ENCODE measurements at regions not wholly inside any gene's neighbourhood (a gene's known extent, or its start where the extent isn't known, plus 50 kb on each side); places are given as distances from the start of the nearest gene placed in this dataset.

- Histone ChIP-seq H2AFZ (replicated peaks) (no peak overlapping the region), H3K27me3 (no peaks in the 10 kb centered on the region), H3F3A (ENCODE audit: low read depth) (no peaks in the 10 kb centered on the region), H3K9ac (no peak overlapping the region), H3K27ac (no peak overlapping the region), H3K79me2 (ENCODE audit: low read depth) (no peaks in the 10 kb centered on the region), H4K20me1 (ENCODE audit: low read depth) (no peaks in the 10 kb centered on the region), H3K4me2 (no peak overlapping the region), H3K4me3 (no peak overlapping the region), H3K9me3 (ENCODE audit: low read depth) (no peaks in the 10 kb centered on the region), H3K36me3 (no peaks in the 10 kb centered on the region), H3K4me1 (no peaks in the 10 kb centered on the region)
- Mint-ChIP-seq H3K27me3 (ENCODE audit: insufficient read depth, low read depth) (no peaks in the 10 kb centered on the region), H3K4me1 (no peaks in the 10 kb centered on the region), H3K27ac (no peak overlapping the region), H3K36me3 (peaks cover 3% of the 10 kb centered on the region), H3K4me3 (no peak overlapping the region), H3K9me3 (peaks cover 9% of the 10 kb centered on the region)
- no peak for TF ChIP-seq EZH2phosphoT487 (IDR thresholded peaks at IDR 0.05)
- TF ChIP-seq, protein P1, sequence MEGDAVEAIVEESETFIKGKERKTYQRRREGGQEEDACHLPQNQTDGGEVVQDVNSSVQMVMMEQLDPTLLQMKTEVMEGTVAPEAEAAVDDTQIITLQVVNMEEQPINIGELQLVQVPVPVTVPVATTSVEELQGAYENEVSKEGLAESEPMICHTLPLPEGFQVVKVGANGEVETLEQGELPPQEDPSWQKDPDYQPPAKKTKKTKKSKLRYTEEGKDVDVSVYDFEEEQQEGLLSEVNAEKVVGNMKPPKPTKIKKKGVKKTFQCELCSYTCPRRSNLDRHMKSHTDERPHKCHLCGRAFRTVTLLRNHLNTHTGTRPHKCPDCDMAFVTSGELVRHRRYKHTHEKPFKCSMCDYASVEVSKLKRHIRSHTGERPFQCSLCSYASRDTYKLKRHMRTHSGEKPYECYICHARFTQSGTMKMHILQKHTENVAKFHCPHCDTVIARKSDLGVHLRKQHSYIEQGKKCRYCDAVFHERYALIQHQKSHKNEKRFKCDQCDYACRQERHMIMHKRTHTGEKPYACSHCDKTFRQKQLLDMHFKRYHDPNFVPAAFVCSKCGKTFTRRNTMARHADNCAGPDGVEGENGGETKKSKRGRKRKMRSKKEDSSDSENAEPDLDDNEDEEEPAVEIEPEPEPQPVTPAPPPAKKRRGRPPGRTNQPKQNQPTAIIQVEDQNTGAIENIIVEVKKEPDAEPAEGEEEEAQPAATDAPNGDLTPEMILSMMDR (IDR thresholded peaks at IDR 0.05), result no peak
- TF ChIP-seq EZH2 (IDR thresholded peaks at IDR 0.05), result no peak
- no peak for DNase-seq (ENCODE audit: low spot score)
Measured at GRCh38 chr10:64219271-64220025, 698.2 kb downstream of the REEP3 start.

DNA sequence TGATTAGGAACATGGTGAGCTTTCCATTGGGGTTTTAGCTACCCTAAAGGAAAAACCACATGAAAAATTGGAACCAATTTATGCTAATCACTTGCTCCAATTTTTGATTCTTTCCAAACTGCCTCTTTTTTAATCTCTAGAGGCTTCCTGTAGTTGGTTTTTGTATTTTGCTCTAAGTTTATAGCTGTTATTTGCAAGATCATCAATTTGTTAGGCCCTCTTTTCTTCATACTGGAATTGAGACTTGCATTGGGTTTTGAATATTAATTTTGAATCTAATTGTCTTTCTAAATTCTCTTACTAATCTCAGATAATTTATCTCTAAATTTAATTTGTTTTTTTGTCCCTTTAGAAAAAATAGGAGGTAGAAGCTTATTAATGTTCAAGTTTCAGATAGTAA lies 713.3 kb downstream of the REEP3 start:
- H3K27ac Mint-ChIP-seq, result no peak overlapping the region
- Histone ChIP-seq H4K20me1 (ENCODE audit: low read depth) (no peaks in the 10 kb centered on the region), H3K9ac (no peak overlapping the region), H3K79me2 (ENCODE audit: low read depth) (no peaks in the 10 kb centered on the region), H3K9me3 (ENCODE audit: low read depth) (no peaks in the 10 kb centered on the region), H3K4me1 (no peaks in the 10 kb centered on the region), H3K4me3 (no peak overlapping the region), H3K27ac (no peak overlapping the region), H3F3A (ENCODE audit: low read depth) (no peaks in the 10 kb centered on the region), H2AFZ (replicated peaks) (no peak overlapping the region), H3K36me3 (no peaks in the 10 kb centered on the region), H3K4me2 (no peak overlapping the region), H3K27me3 (no peaks in the 10 kb centered on the region)
- H3K4me3 Mint-ChIP-seq, result no peak overlapping the region
- H3K4me1 Mint-ChIP-seq, result no peaks in the 10 kb centered on the region
- peaks cover 3% of the 10 kb centered on the region for H3K9me3 Mint-ChIP-seq
- TF ChIP-seq EZH2 (IDR thresholded peaks at IDR 0.05) (no peak), EZH2phosphoT487 (IDR thresholded peaks at IDR 0.05) (no peak)
- no peaks in the 10 kb centered on the region for H3K27me3 Mint-ChIP-seq (ENCODE audit: insufficient read depth, low read depth)
- H3K36me3 Mint-ChIP-seq, result no peaks in the 10 kb centered on the region
- DNase-seq (ENCODE audit: low spot score), result no peak

- no peak for DNase-seq (ENCODE audit: low spot score)
- Mint-ChIP-seq H3K27me3 (ENCODE audit: insufficient read depth, low read depth) (no peaks in the 10 kb centered on the region), H3K27ac (no peak overlapping the region), H3K4me1 (no peaks in the 10 kb centered on the region), H3K36me3 (no peaks in the 10 kb centered on the region), H3K9me3 (no peaks in the 10 kb centered on the region), H3K4me3 (no peak overlapping the region)
- no peaks in the 10 kb centered on the region for H3K79me2 ChIP-seq (ENCODE audit: low read depth)
- H3K4me2 ChIP-seq, result no peak overlapping the region
- no peak overlapping the region for H3K4me3 ChIP-seq
- no peak overlapping the region for H3K9ac ChIP-seq
- H2AFZ ChIP-seq (replicated peaks), result no peak overlapping the region
- H3F3A ChIP-seq (ENCODE audit: low read depth), result no peaks in the 10 kb centered on the region
- H3K9me3 ChIP-seq (ENCODE audit: low read depth), result no peaks in the 10 kb centered on the region
- no peak overlapping the region for H3K27ac ChIP-seq
- no peaks in the 10 kb centered on the region for H3K36me3 ChIP-seq
- H3K4me1 ChIP-seq, result no peaks in the 10 kb centered on the region
- no peaks in the 10 kb centered on the region for H4K20me1 ChIP-seq (ENCODE audit: low read depth)
- no peak for TF ChIP-seq EZH2 (IDR thresholded peaks at IDR 0.05)
- TF ChIP-seq, protein P1 (IDR thresholded peaks at IDR 0.05), result no peak
- TF ChIP-seq EZH2phosphoT487 (IDR thresholded peaks at IDR 0.05), result no peak
- no peaks in the 10 kb centered on the region for H3K27me3 ChIP-seq
Measured at GRCh38 chr10:64257704-64258103, 736.5 kb downstream of the REEP3 start.

DNA sequence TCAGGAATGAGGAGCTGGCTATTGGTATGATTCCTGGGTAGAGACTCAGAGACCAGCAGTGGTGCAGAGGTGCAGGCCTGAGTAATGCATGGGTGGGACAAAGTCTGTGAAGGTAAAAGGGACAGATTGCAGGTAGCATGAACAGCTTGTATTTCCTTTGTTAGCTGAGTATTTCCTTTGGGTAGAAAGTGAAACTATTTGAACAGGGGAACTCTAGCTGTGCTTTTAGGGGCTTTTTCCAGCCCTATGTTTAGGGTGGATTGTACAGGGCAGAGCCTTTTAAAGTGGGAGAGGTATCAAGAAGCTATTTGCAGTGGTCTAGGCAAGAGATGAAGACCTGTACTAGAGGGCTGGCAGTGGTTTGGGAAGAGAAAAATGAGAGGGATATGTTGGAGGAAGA lies 739.9 kb downstream of the REEP3 start:
- no peak for TF ChIP-seq EZH2phosphoT487 (IDR thresholded peaks at IDR 0.05)
- TF ChIP-seq, protein P1 (IDR thresholded peaks at IDR 0.05), result no peak
- no peak for TF ChIP-seq EZH2 (IDR thresholded peaks at IDR 0.05)
- H3F3A ChIP-seq (ENCODE audit: low read depth), result no peaks in the 10 kb centered on the region
- peak overlapping the region; percentile 4 for H3K4me3 Mint-ChIP-seq
- H3K27ac Mint-ChIP-seq, result no peak overlapping the region
- no peaks in the 10 kb centered on the region for H3K9me3 ChIP-seq (ENCODE audit: low read depth)
- H3K36me3 ChIP-seq, result no peaks in the 10 kb centered on the region
- H3K36me3 Mint-ChIP-seq, result no peaks in the 10 kb centered on the region
- no peak overlapping the region for H3K9ac ChIP-seq
- H3K79me2 ChIP-seq (ENCODE audit: low read depth), result no peaks in the 10 kb centered on the region
- H3K9me3 Mint-ChIP-seq, result no peaks in the 10 kb centered on the region
- no peaks in the 10 kb centered on the region for H3K27me3 ChIP-seq
- H3K4me1 ChIP-seq, result no peaks in the 10 kb centered on the region
- H3K4me1 Mint-ChIP-seq, result no peaks in the 10 kb centered on the region
- no peak overlapping the region for H3K27ac ChIP-seq
- DNase-seq (ENCODE audit: low spot score), result no peak
- H3K4me3 ChIP-seq, result no peak overlapping the region
- H4K20me1 ChIP-seq (ENCODE audit: low read depth), result no peaks in the 10 kb centered on the region
- no peak overlapping the region for H2AFZ ChIP-seq (replicated peaks)
- H3K4me2 ChIP-seq, result no peak overlapping the region
- H3K27me3 Mint-ChIP-seq (ENCODE audit: insufficient read depth, low read depth), result peaks cover 2% of the 10 kb centered on the region

Data from neural progenitor cell (in vitro differentiated cells).